Astrocyte (in vitro differentiated cells and primary cell): ENCODE measurements at regions not wholly inside any gene's neighbourhood (a gene's known extent, or its start where the extent isn't known, plus 50 kb on each side); places are given as distances from the start of the nearest gene placed in this dataset.

Source experiments
- DNase-seq: peaks from one replicate; pipeline ENCODE4 v3.0.0-alpha.2; 2010; ENCODE audit warnings: low read depth
- FAIRE-seq: peaks from 2 replicates; lab custom pipeline; 2011; peaks lifted over from hg19 to GRCh38; lab: Jason Lieb, UNC
- H2AFZ ChIP-seq: 2 replicates; pipeline ENCODE4 v1.6.0; 2012; ENCODE audit warnings: low read depth, low read length, inconsistent platforms
- H3K27ac ChIP-seq: 2 replicates; pipeline ENCODE4 v1.5.1; 2011; ENCODE audit warnings: low read depth, low read length, inconsistent platforms
- H3K27me3 ChIP-seq: 2 replicates; pipeline ENCODE4 v1.6.0; 2011; ENCODE audit warnings: low read length, inconsistent platforms; ENCODE audit not compliant: insufficient read depth
- H3K36me3 ChIP-seq: 2 replicates; pipeline ENCODE4 v1.5.1; 2011; ENCODE audit warnings: low read length, inconsistent platforms; ENCODE audit not compliant: insufficient read depth
- H3K4me1 ChIP-seq: 2 replicates; pipeline ENCODE4 v1.5.1; 2011; ENCODE audit warnings: low read length, inconsistent platforms; ENCODE audit not compliant: insufficient read depth
- H3K4me2 ChIP-seq: 2 replicates; pipeline ENCODE4 v1.6.0; 2012; ENCODE audit warnings: low read length, inconsistent platforms
- H3K4me3 ChIP-seq: 2 replicates; pipeline ENCODE4 v1.5.1; 2011; ENCODE audit warnings: low read depth, mild to moderate bottlenecking, low read length, inconsistent platforms; ENCODE audit not compliant: insufficient read depth
- H3K79me2 ChIP-seq: 2 replicates; pipeline ENCODE4 v1.6.0; 2012; ENCODE audit warnings: mild to moderate bottlenecking, low read length, inconsistent platforms; ENCODE audit not compliant: insufficient read depth
- H3K9ac ChIP-seq: 2 replicates; pipeline ENCODE4 v1.6.0; 2012; ENCODE audit warnings: mild to moderate bottlenecking, low read length, inconsistent platforms
- H3K9me3 ChIP-seq: 2 replicates; pipeline ENCODE4 v1.5.1; 2012; ENCODE audit warnings: low read depth, mild to moderate bottlenecking, low read length, inconsistent platforms; ENCODE audit not compliant: insufficient read depth
- H4K20me1 ChIP-seq: 2 replicates; pipeline ENCODE4 v1.6.0; 2012; ENCODE audit warnings: low read length, inconsistent platforms; ENCODE audit not compliant: insufficient read depth
- H3K27ac Mint-ChIP-seq: one replicate; pipeline ENCODE4 v1.8.0; 2021; ENCODE audit warnings: mild to moderate bottlenecking, mixed read lengths; ENCODE audit not compliant: unreplicated experiment
- H3K27me3 Mint-ChIP-seq: one replicate; pipeline ENCODE4 v1.8.0; 2021; ENCODE audit warnings: low read depth, mixed read lengths; ENCODE audit not compliant: unreplicated experiment
- H3K36me3 Mint-ChIP-seq: one replicate; pipeline ENCODE4 v1.8.0; 2021; ENCODE audit warnings: low read depth, mixed read lengths; ENCODE audit not compliant: unreplicated experiment
- H3K4me1 Mint-ChIP-seq: one replicate; pipeline ENCODE4 v1.8.0; 2021; ENCODE audit warnings: low read depth, mixed read lengths; ENCODE audit not compliant: unreplicated experiment
- H3K4me3 Mint-ChIP-seq: one replicate; pipeline ENCODE4 v1.8.0; 2021; ENCODE audit warnings: mild to moderate bottlenecking, moderate library complexity, mixed read lengths; ENCODE audit not compliant: unreplicated experiment
- H3K9me3 Mint-ChIP-seq: one replicate; pipeline ENCODE4 v1.8.0; 2021; ENCODE audit warnings: mild to moderate bottlenecking, mixed read lengths; ENCODE audit not compliant: unreplicated experiment
- CTCF ChIP-seq: IDR thresholded peaks from 2 replicates; pipeline ENCODE4 v1.5.1; 2011; ENCODE audit warnings: low read depth, mild to moderate bottlenecking, inconsistent platforms, low read length, moderate library complexity; ENCODE audit not compliant: insufficient read depth
- EZH2 ChIP-seq: IDR thresholded peaks from 2 replicates; pipeline ENCODE4 v1.6.1; 2012; ENCODE audit warnings: mild to moderate bottlenecking, low read length, inconsistent platforms; ENCODE audit not compliant: insufficient read depth

GRCh38 chr4:30941641-30942040 lies 221.5 kb downstream of the PCDH7 start:
- Mint-ChIP-seq H3K27ac (no peak overlapping the region), H3K4me1 (peaks cover 9% of the 10 kb centered on the region), H3K27me3 (no peaks in the 10 kb centered on the region), H3K36me3 (no peaks in the 10 kb centered on the region), H3K4me3 (no peak overlapping the region), H3K9me3 (no peaks in the 10 kb centered on the region)
- Histone ChIP-seq H2AFZ (no peak overlapping the region), H3K4me2 (no peak overlapping the region), H3K4me1 (peaks cover 6% of the 10 kb centered on the region), H3K79me2 (no peaks in the 10 kb centered on the region), H3K27ac (no peak overlapping the region), H3K4me3 (no peak overlapping the region), H4K20me1 (no peaks in the 10 kb centered on the region), H3K36me3 (no peaks in the 10 kb centered on the region), H3K27me3 (no peaks in the 10 kb centered on the region), H3K9ac (no peak overlapping the region), H3K9me3 (no peaks in the 10 kb centered on the region)
- FAIRE-seq, result no peak
- TF ChIP-seq EZH2, result no peak
- TF ChIP-seq CTCF, result no peak
- DNase-seq, result no peak

- no peak overlapping the region for H3K4me3 Mint-ChIP-seq
- Histone ChIP-seq H3K79me2 (no peaks in the 10 kb centered on the region), H3K9ac (no peak overlapping the region), H2AFZ (no peak overlapping the region), H3K27ac (no peak overlapping the region), H4K20me1 (no peaks in the 10 kb centered on the region), H3K4me2 (no peak overlapping the region), H3K4me3 (no peak overlapping the region), H3K9me3 (no peaks in the 10 kb centered on the region), H3K4me1 (peaks cover 6% of the 10 kb centered on the region), H3K27me3 (no peaks in the 10 kb centered on the region), H3K36me3 (no peaks in the 10 kb centered on the region)
- no peak for FAIRE-seq
- no peaks in the 10 kb centered on the region for H3K36me3 Mint-ChIP-seq
- peak; percentile 39 for DNase-seq
- TF ChIP-seq EZH2 (no peak), CTCF (no peak)
- peak overlapping the region; percentile 23 for H3K27ac Mint-ChIP-seq
- no peaks in the 10 kb centered on the region for H3K9me3 Mint-ChIP-seq
- peaks cover 9% of the 10 kb centered on the region for H3K4me1 Mint-ChIP-seq
- no peaks in the 10 kb centered on the region for H3K27me3 Mint-ChIP-seq
These were observed 223.2 kb downstream of the PCDH7 start for GRCh38 chr4:30943356-30943755.

GRCh38 chr4:30945586-30945985 lies 225.4 kb downstream of the PCDH7 start:
- Mint-ChIP-seq H3K36me3 (no peaks in the 10 kb centered on the region), H3K27me3 (no peaks in the 10 kb centered on the region), H3K4me1 (peaks cover 9% of the 10 kb centered on the region), H3K9me3 (no peaks in the 10 kb centered on the region), H3K27ac (peak overlapping the region; percentile 59), H3K4me3 (no peak overlapping the region)
- Histone ChIP-seq H4K20me1 (no peaks in the 10 kb centered on the region), H3K9ac (no peak overlapping the region), H3K36me3 (no peaks in the 10 kb centered on the region), H3K4me3 (no peak overlapping the region), H3K9me3 (no peaks in the 10 kb centered on the region), H3K27ac (no peak overlapping the region), H3K4me2 (peak overlapping the region; percentile 12), H3K27me3 (no peaks in the 10 kb centered on the region), H3K79me2 (no peaks in the 10 kb centered on the region), H3K4me1 (peaks cover 6% of the 10 kb centered on the region), H2AFZ (peak overlapping the region; percentile 48)
- TF ChIP-seq CTCF, result no peak
- no peak for TF ChIP-seq EZH2
- FAIRE-seq, result no peak
- DNase-seq, result peak; percentile 65
